ENCODE measurements at regions not wholly inside any gene's neighbourhood (a gene's known extent, or its start where the extent isn't known, plus 50 kb on each side); places are given as distances from the start of the nearest gene placed in this dataset.

GRCh38 chr9:99478469-99479027 lies 256.5 kb downstream of the SEC61B start:
- POLR2A ChIA-PET = no interaction called here
- peaks cover 2% of the 10 kb centered on the region for H3K27me3 Mint-ChIP-seq
- H3K27ac Mint-ChIP-seq = no peak overlapping the region
- no peak for ATAC-seq (ENCODE audit: low read depth)
- intact Hi-C loops (cut with micrococcal nuclease) = no loop called here
- H3K36me3 Mint-ChIP-seq (ENCODE audit: low read depth) = no peaks in the 10 kb centered on the region
- no peak for DNase-seq
- TF ChIP-seq CTCF (IDR thresholded peaks at IDR 0.05) = no peak
- H3K9me3 Mint-ChIP-seq = no peaks in the 10 kb centered on the region
- CTCF ChIA-PET = no interaction called here
- no peak overlapping the region for H3K4me3 Mint-ChIP-seq
- H3K4me1 Mint-ChIP-seq = no peaks in the 10 kb centered on the region

GRCh38 chr9:99479929-99480328 lies 257.8 kb downstream of the SEC61B start:
- ATAC-seq (ENCODE audit: low read depth) (no peak), DNase-seq (no peak)
- CTCF ChIA-PET = no interaction called here
- POLR2A ChIA-PET = no interaction called here
- intact Hi-C loops (cut with micrococcal nuclease) = no loop called here
- Mint-ChIP-seq H3K36me3 (ENCODE audit: low read depth) (no peaks in the 10 kb centered on the region), H3K27me3 (peaks cover 2% of the 10 kb centered on the region), H3K27ac (no peak overlapping the region), H3K4me3 (no peak overlapping the region), H3K9me3 (no peaks in the 10 kb centered on the region), H3K4me1 (no peaks in the 10 kb centered on the region)
- no peak for TF ChIP-seq CTCF (IDR thresholded peaks at IDR 0.05)

- DNase-seq (no peak), ATAC-seq (ENCODE audit: low read depth) (peak; percentile 89)
- Mint-ChIP-seq H3K27ac (peak overlapping the region; percentile 60), H3K9me3 (no peaks in the 10 kb centered on the region), H3K27me3 (peaks cover 2% of the 10 kb centered on the region), H3K4me1 (peaks cover 15% of the 10 kb centered on the region), H3K4me3 (peak overlapping the region; percentile 17), H3K36me3 (ENCODE audit: low read depth) (no peaks in the 10 kb centered on the region)
- intact Hi-C loops (cut with micrococcal nuclease) = loop anchor here (1.0 to 5.0 kb wide), 2 partner anchors 28 to 53 kb away; no protein-coding TSS in a partner anchor
- POLR2A ChIA-PET = no interaction called here
- TF ChIP-seq CTCF (IDR thresholded peaks at IDR 0.05) = no peak
- CTCF ChIA-PET = no interaction called here
Measured at GRCh38 chr9:99485459-99485858, 263.4 kb downstream of the SEC61B start.

- POLR2A ChIA-PET = interaction anchor here (0.6 kb wide), 1 partner anchor 91 kb away, joined by 3 read pairs; no protein-coding TSS in a partner anchor
- ATAC-seq (ENCODE audit: low read depth) (no peak), DNase-seq (no peak)
- Mint-ChIP-seq H3K4me1 (peaks cover 21% of the 10 kb centered on the region), H3K9me3 (no peaks in the 10 kb centered on the region), H3K36me3 (ENCODE audit: low read depth) (no peaks in the 10 kb centered on the region), H3K4me3 (no peak overlapping the region), H3K27ac (no peak overlapping the region), H3K27me3 (no peaks in the 10 kb centered on the region)
- CTCF ChIA-PET = no interaction called here
- no peak for TF ChIP-seq CTCF (IDR thresholded peaks at IDR 0.05)
- intact Hi-C loops (cut with micrococcal nuclease) = loop anchor here (5.0 kb wide), 1 partner anchor 54 kb away; no protein-coding TSS in a partner anchor
Measured at GRCh38 chr9:99486684-99487083, 264.6 kb downstream of the SEC61B start.

GRCh38 chr9:99488131-99489059 lies 266.3 kb downstream of the SEC61B start:
- no peak for DNase-seq
- no peaks in the 10 kb centered on the region for H3K36me3 Mint-ChIP-seq (ENCODE audit: low read depth)
- POLR2A ChIA-PET = no interaction called here
- H3K27me3 Mint-ChIP-seq = no peaks in the 10 kb centered on the region
- intact Hi-C loops (cut with micrococcal nuclease) = loop anchor here (5.0 kb wide), 1 partner anchor 56 kb away; no protein-coding TSS in a partner anchor
- no peak for TF ChIP-seq CTCF (IDR thresholded peaks at IDR 0.05)
- H3K4me3 Mint-ChIP-seq = no peak overlapping the region
- peaks cover 30% of the 10 kb centered on the region for H3K4me1 Mint-ChIP-seq
- CTCF ChIA-PET = no interaction called here
- ATAC-seq (ENCODE audit: low read depth) = no peak
- H3K9me3 Mint-ChIP-seq = no peaks in the 10 kb centered on the region
- H3K27ac Mint-ChIP-seq = no peak overlapping the region

Data from activated B cell treated with CpG ODN at 0.5 μM for 24 hours (primary cell).